Liver (tissue), 7 donors: ENCODE measurements at regions not wholly inside any gene's neighbourhood (a gene's known extent, or its start where the extent isn't known, plus 50 kb on each side); places are given as distances from the start of the nearest gene placed in this dataset.
"Not testable (repeated sequence)": the region's sequence is repeated elsewhere in the genome, so short reads cannot be mapped to it uniquely, and the experiment has no call there.

Experiments used
- DNase-seq: peaks from one replicate; pipeline ENCODE4 v3.0.0-alpha.2; 2017; ENCODE audit warnings: low spot score
- H3K27ac ChIP-seq, 2 donors: one replicate each; pipeline ENCODE4 v1.7.0; 2013; ENCODE audit warnings: inconsistent platforms in 2 of 2, low read length in 2 of 2, control low read depth in 1 of 2, low read depth in 1 of 2, mild to moderate bottlenecking in 1 of 2
- H3K27me3 ChIP-seq, 4 donors: one replicate each; pipeline versions ENCODE4 v1.6.1 to v1.7.0; 2013; ENCODE audit warnings: low read length in 3 of 4, inconsistent platforms in 1 of 4, mild to moderate bottlenecking in 1 of 4, moderate library complexity in 1 of 4; ENCODE audit not compliant: control insufficient read depth in 4 of 4, insufficient read depth in 4 of 4
- H3K36me3 ChIP-seq, 4 donors: one replicate each; pipeline versions ENCODE4 v1.6.1 to v1.7.0; 2013; ENCODE audit warnings: low read length in 3 of 4, mild to moderate bottlenecking in 3 of 4, low read depth in 1 of 4, moderate library complexity in 1 of 4; ENCODE audit not compliant: control insufficient read depth in 4 of 4, insufficient read depth in 3 of 4
- H3K4me1 ChIP-seq, 4 donors: one replicate each; pipeline versions ENCODE4 v1.6.1 to v1.7.0; 2013; ENCODE audit warnings: low read length in 3 of 4, mild to moderate bottlenecking in 3 of 4, moderate library complexity in 1 of 4; ENCODE audit not compliant: control insufficient read depth in 4 of 4, insufficient read depth in 4 of 4
- H3K4me3 ChIP-seq, 3 donors: one replicate each; pipeline versions ENCODE4 v1.6.1 to v1.7.0; 2013; ENCODE audit warnings: low read length in 3 of 3, control low read depth in 1 of 3, low read depth in 1 of 3, mild to moderate bottlenecking in 1 of 3
- H3K9ac ChIP-seq, 2 donors: one replicate each; pipeline ENCODE4 v1.7.0; 2013; ENCODE audit warnings: low read length in 2 of 2, mild to moderate bottlenecking in 2 of 2, moderate library complexity in 2 of 2, control low read depth in 1 of 2, low read depth in 1 of 2
- H3K9me3 ChIP-seq, 4 donors: one replicate each; pipeline versions ENCODE4 v1.6.1 to v1.7.0; 2013; ENCODE audit warnings: low read length in 3 of 4; ENCODE audit not compliant: control insufficient read depth in 4 of 4
- ATF3 ChIP-seq: IDR thresholded peaks from 2 replicates; pipeline ENCODE4 v1.6.1; 2016; ENCODE audit warnings: antibody characterized with exemption
- EGR1 ChIP-seq, 2 donors: IDR thresholded peaks; 2 replicates each; pipeline ENCODE4 v1.6.1; 2016 to 2018; ENCODE audit warnings: antibody characterized with exemption in 2 of 2, low read depth in 2 of 2
- FOXA1 ChIP-seq: IDR thresholded peaks from 2 replicates; pipeline ENCODE4 v1.6.1; 2016; ENCODE audit warnings: antibody characterized with exemption
- FOXA2 ChIP-seq: IDR thresholded peaks from 2 replicates; pipeline ENCODE4 v1.6.1; 2016; ENCODE audit warnings: antibody characterized with exemption
- GABPA ChIP-seq, 2 donors: IDR thresholded peaks in 1 of 2; conservative IDR thresholded peaks in 1 of 2; 2 replicates each; pipeline ENCODE4 v1.6.1; 2016; ENCODE audit warnings: antibody characterized with exemption in 2 of 2, mild to moderate bottlenecking in 1 of 2, moderate library complexity in 1 of 2
- HNF4A ChIP-seq, 2 donors: conservative IDR thresholded peaks; 2 replicates each; pipeline ENCODE4 v1.6.1; 2016; ENCODE audit warnings: antibody characterized with exemption in 2 of 2, mild to moderate bottlenecking in 2 of 2
- HNF4G ChIP-seq: IDR thresholded peaks from 2 replicates; pipeline ENCODE4 v1.6.1; 2016; ENCODE audit warnings: antibody characterized with exemption
- JUND ChIP-seq, 2 donors: IDR thresholded peaks; 2 replicates each; pipeline ENCODE4 v1.6.1; 2016; ENCODE audit warnings: antibody characterized with exemption in 2 of 2
- MAX ChIP-seq: IDR thresholded peaks from 2 replicates; pipeline ENCODE4 v1.6.1; 2016; ENCODE audit warnings: antibody characterized with exemption
- NR2F2 ChIP-seq: IDR thresholded peaks from 2 replicates; pipeline ENCODE4 v1.6.1; 2016; ENCODE audit warnings: antibody characterized with exemption
- RAD21 ChIP-seq, 2 donors: IDR thresholded peaks; 2 replicates each; pipeline ENCODE4 v1.6.1; 2016; ENCODE audit warnings: antibody characterized with exemption in 2 of 2, mild to moderate bottlenecking in 2 of 2
- REST ChIP-seq: IDR thresholded peaks from 2 replicates; pipeline ENCODE4 v1.6.1; 2016; ENCODE audit warnings: antibody characterized with exemption, mild to moderate bottlenecking
- RXRA ChIP-seq, 2 donors: IDR thresholded peaks; 2 replicates each; pipeline ENCODE4 v1.6.1; 2017 to 2018; ENCODE audit warnings: antibody characterized with exemption in 2 of 2, mild to moderate bottlenecking in 1 of 2
- SP1 ChIP-seq: IDR thresholded peaks from 2 replicates; pipeline ENCODE4 v1.6.1; 2018; ENCODE audit warnings: antibody characterized with exemption, mild to moderate bottlenecking
- YY1 ChIP-seq: IDR thresholded peaks from 2 replicates; pipeline ENCODE4 v1.6.1; 2016; ENCODE audit warnings: antibody characterized with exemption, mild to moderate bottlenecking
- ZBTB33 ChIP-seq: IDR thresholded peaks from 2 replicates; pipeline ENCODE4 v1.6.1; 2016; ENCODE audit warnings: antibody characterized with exemption
- WGBS: extraction: QIAGEN DNeasy Blood & Tissue Kit; methylation state at CpG from one replicate; pipeline ENCODE4 v1.1.7; 2013; 5-methylcytosine and 5-hydroxymethylcytosine counted together
- donor health status: healthy.
- donor health status: healthy.
- donor health status: healthy.
- donor health status: healthy.

- no peak overlapping the region for H3K9ac ChIP-seq
- H3K4me1 ChIP-seq = no peaks in the 10 kb centered on the region
- TF ChIP-seq ATF3 = no peak
- TF ChIP-seq ZBTB33 = no peak
- no peak for TF ChIP-seq JUND (IDR thresholded peaks at IDR 0.05)
- TF ChIP-seq REST = no peak
- TF ChIP-seq EGR1 (IDR thresholded peaks at IDR 0.05; ENCODE audit: low read depth in 2 of 2) = no peak
- no peak for TF ChIP-seq SP1
- no peak for TF ChIP-seq RXRA (IDR thresholded peaks at IDR 0.05)
- TF ChIP-seq HNF4A (conservative IDR thresholded peaks at IDR 0.05) = no peak
- no peak for TF ChIP-seq RAD21 (IDR thresholded peaks at IDR 0.05)
- TF ChIP-seq MAX = no peak
- no peak for TF ChIP-seq FOXA1
- no peak for TF ChIP-seq FOXA2
- TF ChIP-seq HNF4G = no peak
- no peak for TF ChIP-seq YY1
- H3K4me3 ChIP-seq = no peak overlapping the region
- no peak overlapping the region for H3K27ac ChIP-seq
- no peak for DNase-seq
- WGBS = 91% methylated on average over 2 of the region's 2 CpGs
- H3K27me3 ChIP-seq = no peaks in the 10 kb centered on the region
- H3K9me3 ChIP-seq = peaks cover 0 to under 1% (median 0%) of the 10 kb centered on the region in 4 donors
- no peaks in the 10 kb centered on the region for H3K36me3 ChIP-seq
Measured at GRCh38 chrX:20672476-20672875, 405.8 kb upstream of the RPS6KA3 start.

- not testable (repeated sequence) for H3K27ac ChIP-seq, H3K4me1 ChIP-seq, H3K4me3 ChIP-seq, H3K36me3 ChIP-seq, H3K9me3 ChIP-seq, DNase-seq, H3K9ac ChIP-seq, H3K27me3 ChIP-seq
- WGBS = 80% methylated on average over 3 of the region's 3 CpGs
Measured at GRCh38 chrX:20671746-20672145, 405.0 kb upstream of the RPS6KA3 start.

GRCh38 chrX:20670611-20671010 lies 403.9 kb upstream of the RPS6KA3 start:
- Histone ChIP-seq H3K9me3 (no peaks in the 10 kb centered on the region), H3K4me3 (no peak overlapping the region), H3K4me1 (no peaks in the 10 kb centered on the region), H3K36me3 (no peaks in the 10 kb centered on the region), H3K27me3 (no peaks in the 10 kb centered on the region), H3K9ac (no peak overlapping the region), H3K27ac (no peak overlapping the region)
- DNase-seq = no peak
- WGBS = 84% methylated on average over 3 of the region's 3 CpGs
- TF ChIP-seq YY1 = no peak
- TF ChIP-seq RAD21 (IDR thresholded peaks at IDR 0.05) = no peak
- TF ChIP-seq SP1 = no peak
- TF ChIP-seq NR2F2 = no peak
- no peak for TF ChIP-seq GABPA (IDR thresholded peaks at IDR 0.05 in 1 of 2, conservative IDR thresholded peaks at IDR 0.05 in 1 of 2)
- TF ChIP-seq RXRA (IDR thresholded peaks at IDR 0.05) = no peak
